HG03280 (cell line): ENCODE measurements at regions not wholly inside any gene's neighbourhood (a gene's known extent, or its start where the extent isn't known, plus 50 kb on each side); places are given as distances from the start of the nearest gene placed in this dataset.

Experiments
- ATAC-seq: cut with Tn5 transposase; IDR thresholded peaks from one replicate; pipeline ENCODE4 v1.9.1; 2021; ENCODE audit warnings: mild to moderate bottlenecking, moderate library complexity; ENCODE audit not compliant: unreplicated experiment

DNA sequence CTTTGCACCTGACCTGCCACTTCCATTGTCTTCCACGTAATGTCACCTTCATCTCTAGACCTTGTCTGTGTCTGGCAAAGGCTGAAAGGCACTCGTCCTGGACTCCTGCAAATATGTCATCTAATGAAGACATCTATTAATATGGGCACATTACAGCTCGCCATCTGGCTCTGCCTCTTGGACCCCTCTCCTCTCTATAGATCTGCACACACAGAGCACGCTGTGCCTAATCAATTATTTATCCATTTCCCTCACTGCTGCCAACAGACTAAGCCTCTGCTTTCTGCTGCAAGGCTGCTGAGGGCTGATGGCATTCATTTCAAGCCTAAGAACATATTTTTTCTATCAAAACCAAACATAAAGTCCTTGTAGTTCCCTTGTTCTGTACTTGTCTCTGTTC is 573.0 kb downstream of the TUSC7 start:
- ATAC-seq = no peak

DNA sequence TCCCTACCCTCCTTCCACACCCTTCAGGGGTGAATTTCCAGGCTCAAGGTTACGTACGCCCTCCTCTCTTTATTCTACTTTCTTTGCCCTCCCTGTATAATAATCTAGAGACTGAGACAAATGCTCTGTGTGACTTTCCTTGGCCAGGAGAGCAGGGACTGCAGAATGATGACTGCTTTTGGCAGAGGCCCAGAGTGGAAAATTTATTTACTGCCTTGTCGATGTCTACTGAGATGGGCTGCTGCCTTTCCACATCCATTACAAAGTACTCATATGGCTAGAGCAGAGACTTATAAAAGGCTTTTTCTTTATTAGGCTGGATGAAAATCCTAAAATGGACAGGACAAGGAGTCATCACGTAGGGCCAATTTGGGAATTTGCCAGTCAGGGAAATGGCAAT is 576.2 kb downstream of the TUSC7 start:
- no peak for ATAC-seq

DNA sequence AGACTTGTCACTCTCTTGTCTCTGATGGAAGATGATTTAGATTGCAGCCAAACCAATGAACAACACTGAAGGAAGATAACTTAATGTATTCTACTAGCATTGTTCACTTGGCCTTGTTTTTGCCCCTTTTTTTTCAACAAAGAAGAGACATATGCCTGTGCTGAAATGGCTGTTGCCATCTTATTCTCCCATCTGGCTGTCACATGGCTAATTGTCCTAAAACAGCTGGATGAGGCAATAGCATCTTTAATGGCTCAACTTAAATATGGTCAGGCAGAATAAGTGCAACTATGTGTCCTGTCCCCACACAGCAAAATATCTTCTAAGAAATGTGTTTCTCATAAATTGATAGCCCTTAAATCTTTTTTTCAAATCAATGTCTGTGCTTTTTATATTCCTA is 576.9 kb downstream of the TUSC7 start:
- ATAC-seq = no peak

DNA sequence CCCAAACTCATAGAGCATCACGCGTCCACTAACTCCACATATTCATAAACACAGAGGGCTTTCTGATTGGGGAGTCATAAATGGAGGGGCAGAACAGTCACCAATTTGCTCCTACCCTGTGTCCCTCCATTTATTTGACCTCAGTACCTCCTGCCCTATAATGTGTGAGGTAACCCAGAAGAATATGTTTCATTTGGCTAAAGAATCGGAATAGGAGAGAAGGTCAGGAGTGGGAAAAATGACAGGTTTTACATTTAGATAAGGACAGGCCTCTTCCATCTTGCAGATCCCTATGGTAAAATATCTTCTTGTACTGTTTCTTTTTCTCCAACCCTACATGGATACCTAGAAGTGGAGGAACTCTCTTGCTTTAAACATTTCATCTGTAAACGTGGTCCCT is 578.0 kb downstream of the TUSC7 start:
- ATAC-seq = no peak

DNA sequence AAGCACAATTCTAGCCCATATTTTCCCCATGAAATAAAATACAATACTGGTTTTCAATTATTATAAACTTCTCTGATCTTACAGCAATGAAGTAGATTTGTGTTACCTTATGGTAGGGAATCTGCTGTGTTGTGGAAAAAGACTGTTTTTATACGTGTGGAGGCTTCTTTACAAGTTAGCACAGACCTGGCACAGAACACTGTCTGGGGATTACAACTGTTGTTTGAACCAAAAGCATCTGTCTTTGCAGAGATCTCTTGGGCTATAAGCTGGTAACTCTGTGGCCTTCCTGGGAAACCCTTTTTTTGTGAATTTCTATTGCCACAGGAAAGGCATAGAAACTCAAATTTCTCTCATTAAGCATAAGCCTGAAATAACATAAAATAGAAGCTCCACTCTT is 581.9 kb downstream of the TUSC7 start:
- ATAC-seq = no peak

DNA sequence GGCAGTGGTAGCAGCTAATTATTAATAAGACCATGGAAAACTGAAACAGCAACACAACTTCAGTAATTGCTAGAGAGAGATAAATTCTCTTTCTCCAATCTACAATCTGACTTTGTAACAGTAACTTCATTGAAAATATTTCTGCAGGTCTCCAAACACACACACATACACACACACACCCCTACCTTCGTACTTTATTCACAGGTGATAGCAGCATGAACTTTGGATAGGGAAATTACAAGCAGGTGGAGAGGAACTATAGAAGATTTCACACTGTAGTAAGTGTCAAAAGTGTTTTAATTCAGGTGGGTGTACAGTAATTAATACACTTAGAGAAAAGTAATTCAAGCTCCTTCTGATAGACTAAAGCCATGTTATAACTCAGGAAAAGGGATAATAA is 587.5 kb downstream of the TUSC7 start:
- no peak for ATAC-seq

DNA sequence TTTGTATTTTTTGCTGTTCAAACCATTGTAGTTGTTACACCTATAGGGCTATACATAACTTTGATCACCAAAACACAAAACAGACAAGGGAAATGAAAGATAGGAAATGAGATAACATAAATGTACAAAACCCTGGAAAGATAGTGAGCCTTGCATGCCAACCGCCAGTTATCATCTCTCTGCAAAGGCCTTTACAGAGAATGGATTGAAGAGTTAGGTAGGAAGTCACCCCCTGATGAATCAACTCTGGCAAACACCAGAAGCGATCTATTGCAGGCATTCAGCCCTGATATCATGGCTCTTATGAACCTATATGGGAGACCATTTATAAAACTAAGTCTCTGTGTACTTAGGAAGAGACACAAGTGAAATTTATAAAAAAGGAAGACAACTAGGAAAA is 588.0 kb downstream of the TUSC7 start:
- no peak for ATAC-seq

DNA sequence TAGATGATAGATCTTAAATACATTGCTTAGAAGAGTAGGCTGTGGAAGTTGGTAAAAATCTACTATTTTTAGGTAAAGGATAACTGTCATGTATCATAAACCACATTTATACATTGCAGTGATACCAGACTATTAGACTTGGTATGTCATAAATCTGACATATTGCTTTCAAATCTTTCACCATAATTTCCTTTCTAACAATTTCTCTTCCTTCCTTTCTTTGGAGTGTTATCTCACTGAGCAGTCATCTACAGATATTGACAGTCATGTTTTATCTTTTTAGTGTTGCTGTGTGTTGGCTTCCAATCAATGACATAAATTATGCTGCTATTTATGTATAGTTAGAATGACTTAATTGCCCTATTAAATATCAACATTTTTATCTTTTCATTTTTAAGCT is 588.7 kb downstream of the TUSC7 start:
- no peak for ATAC-seq

DNA sequence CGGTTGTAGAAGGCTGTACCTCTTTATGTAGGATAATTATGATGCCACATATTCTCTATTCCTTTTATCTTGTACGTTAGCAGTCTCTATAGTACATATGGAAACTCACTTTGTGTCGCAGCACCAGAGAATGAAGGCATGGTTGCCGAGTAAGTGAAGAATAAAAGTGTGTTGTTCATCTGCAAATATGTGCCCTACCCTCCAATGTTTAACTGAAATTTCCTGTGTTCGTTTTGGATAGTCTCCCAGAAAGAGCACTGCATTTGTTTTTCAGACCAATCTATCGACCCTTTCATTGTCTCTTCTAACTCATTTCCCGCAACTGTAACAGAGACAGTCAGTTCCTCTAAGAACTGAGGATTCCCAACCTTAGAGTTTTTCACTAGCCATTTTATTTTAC is 592.8 kb downstream of the TUSC7 start:
- no peak for ATAC-seq

DNA sequence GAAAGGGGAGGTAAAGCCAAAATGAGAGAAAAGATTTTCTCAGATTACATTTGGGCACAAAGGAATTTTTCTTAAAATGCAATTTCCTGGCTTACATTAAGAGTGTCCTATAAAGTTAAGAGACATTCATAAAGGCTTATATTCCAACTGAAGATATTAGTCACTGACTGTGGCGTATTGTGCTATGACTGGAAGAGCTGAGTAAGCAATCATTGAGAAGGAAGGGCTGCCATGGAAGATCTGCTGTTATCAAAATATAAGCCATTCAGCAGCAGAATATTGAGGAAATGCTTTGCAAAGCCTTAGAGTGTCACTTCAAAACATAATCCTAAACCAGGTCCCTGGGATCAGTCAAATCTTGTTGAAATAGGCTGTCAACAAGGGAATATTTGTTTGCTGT is 593.9 kb downstream of the TUSC7 start:
- ATAC-seq = no peak

DNA sequence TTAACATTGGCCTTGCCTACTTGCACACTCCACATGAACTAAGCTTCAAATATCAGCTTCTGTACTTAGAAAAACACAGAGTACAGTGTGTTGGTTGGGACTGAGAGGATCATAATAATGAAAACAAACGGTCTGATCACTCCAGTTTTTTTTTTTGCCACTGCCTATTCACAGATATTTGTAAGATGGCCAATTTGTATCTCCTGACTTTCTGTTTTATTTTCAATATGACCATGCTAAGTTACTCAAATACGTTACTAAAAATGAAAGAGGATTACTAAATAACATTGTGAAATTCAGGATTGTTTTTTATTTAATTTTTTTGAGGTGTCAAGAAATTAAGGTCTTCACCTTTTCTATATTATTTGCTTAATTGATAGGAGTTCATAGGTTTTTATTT is 595.1 kb downstream of the TUSC7 start:
- no peak for ATAC-seq

DNA sequence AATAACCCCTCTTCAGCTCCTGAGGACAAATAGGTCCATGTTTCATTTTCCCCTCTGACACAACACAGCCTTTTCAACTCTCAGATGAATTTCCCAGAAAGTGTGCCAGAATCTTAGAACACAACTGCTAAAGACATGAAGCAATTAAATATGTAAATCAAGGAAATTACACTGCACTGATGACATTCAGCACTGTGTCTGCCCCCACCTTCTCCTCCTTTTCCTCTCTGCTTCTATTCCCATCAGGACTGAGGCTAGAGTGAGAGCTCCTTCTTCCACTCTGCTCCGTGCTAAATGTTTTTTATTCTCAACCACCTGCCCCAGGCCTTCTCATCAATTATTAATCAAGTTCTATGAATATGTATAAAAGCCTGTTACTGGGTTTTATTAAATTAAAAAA is 596.1 kb downstream of the TUSC7 start:
- ATAC-seq = no peak

DNA sequence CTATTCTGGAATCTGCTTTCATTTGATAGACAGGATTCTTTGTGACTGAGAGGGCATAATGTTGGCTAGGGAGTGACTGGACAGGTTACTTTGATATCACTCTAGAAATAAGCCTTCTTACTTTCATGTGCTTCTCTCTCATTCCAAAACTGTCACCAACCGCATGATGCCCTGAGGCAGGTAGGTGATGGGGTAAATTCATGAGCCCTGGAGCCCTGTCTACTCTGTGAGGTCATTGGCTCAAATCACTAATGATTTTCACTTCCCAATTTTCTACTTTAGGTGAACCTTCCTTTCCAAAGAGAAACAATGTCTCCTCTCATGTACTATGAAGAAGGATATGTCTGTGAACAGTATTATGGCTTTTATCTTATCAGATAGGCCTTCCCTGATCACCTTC is 596.7 kb downstream of the TUSC7 start:
- ATAC-seq = no peak

DNA sequence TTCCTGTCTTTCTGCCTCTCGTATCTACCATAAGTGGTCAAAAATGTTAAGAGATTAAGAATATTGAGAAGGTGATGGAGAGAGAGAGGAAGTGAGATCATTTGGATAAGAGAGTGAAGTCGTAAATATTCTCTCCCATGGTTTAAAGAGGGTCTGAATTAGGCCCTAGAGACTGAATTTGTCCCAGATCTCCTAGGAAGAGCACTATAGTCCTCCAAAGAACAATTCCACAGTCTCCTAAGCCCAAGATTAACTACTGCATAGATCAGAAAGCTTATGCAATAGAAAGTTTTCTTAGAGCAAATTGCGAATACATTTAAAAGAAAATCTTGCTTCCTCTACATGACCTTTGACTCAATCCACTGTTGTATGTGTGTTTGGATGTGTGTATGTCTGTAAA is 598.8 kb downstream of the TUSC7 start:
- no peak for ATAC-seq

DNA sequence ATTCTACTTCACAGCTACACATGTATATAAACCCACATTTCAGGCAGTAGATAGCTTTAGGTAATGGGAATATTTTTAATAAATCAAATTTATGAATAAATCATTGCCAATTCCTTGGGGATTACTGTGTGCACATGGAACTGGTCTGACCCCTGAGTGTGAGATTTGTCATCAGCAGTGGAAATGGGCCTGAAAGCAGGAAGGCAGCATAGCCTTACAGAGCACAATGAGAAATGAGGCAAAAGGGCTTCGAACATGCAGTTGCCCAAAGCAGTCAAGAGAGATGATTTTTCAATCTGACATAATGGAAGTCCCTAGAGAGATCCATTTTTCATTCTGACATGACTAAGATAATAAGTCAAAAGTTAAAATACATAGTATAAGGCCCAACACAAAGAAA is 599.2 kb downstream of the TUSC7 start:
- no peak for ATAC-seq

DNA sequence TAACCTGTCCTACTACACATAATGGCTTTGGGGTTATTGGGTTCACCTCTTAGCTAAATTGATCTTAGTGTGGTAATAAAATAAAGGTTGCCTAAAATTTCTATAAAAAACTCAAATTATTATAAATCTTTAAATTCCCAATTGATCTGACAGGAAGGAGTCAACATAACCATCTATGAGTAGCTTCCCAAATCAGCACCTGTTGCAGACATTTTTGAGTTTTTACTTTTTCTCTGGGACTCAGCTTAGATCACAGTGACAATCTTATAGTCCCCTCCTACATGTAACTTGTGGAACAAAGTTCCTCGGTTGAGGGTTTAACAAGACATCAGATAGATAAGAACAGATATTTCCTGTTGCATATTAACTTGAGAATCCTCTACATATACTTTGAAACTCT is 601.0 kb downstream of the TUSC7 start:
- no peak for ATAC-seq

DNA sequence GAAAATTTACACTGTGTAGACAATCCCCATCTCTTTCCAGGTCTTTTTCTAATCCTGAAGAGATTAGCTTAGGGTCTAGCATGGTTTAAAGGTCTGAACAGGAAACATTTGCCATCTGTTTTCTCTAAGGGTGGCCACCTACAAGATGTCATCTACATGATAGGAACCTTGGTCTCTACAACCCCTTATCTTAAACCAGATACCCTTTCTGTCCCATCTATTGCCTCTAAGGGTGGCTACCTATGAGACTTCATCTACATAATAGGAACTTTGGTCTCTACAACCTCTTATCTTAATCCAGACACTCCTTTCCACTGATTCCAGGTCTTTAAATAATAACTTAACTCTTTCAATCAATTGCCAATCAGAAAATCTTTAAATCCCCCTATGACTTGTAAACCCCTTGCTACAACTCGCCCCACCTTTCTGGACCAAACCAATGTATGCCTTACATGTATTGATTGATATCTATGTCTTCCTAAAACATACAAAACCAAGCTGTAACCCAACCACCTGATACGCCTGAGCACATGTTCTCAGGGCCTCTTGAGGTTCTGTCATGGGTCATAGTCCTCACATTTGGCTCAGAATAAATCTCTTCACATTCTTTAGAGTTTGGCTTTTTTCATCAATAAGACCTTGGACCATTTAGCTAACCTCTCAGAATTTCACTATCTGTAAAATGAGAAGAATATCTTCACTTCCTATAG is 605.0 kb downstream of the TUSC7 start:
- no peak for ATAC-seq

DNA sequence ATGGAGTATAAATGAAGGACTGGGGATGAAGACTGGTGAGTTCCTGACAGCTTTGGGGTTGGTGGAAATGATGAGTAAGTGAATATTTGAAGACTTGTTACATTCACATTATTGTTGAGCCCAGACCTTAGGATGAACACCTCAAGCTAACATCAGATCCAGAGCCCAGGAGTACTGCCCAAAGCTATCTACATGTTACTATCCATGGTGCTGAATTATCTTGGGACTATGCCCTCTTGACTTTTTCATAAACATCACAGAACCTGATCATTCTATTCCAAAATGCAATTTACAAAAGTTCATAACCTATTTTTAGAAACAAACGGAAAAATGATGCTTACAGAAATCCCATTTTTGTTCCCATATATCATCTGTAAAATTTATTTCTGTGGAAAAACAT is 613.3 kb downstream of the TUSC7 start:
- ATAC-seq = no peak

DNA sequence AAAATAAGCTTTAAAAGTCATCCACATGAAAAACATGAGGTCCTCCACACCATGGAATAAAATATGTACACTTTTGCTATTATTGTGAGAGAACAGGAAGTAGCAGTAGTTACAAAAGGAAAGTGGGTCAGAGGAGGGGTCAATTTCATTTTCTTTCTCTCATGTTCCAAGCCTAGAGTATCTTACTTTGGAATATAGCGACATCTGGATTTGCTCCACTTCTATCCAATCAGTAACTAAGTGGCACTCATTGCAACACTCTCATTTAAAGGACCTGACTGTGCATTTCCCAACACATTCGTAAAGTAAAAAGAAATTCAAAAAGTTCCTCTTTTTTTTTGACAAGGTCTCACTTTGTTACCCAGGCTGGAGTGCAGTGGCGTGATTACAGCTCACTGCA is 637.3 kb downstream of the TUSC7 start:
- no peak for ATAC-seq

DNA sequence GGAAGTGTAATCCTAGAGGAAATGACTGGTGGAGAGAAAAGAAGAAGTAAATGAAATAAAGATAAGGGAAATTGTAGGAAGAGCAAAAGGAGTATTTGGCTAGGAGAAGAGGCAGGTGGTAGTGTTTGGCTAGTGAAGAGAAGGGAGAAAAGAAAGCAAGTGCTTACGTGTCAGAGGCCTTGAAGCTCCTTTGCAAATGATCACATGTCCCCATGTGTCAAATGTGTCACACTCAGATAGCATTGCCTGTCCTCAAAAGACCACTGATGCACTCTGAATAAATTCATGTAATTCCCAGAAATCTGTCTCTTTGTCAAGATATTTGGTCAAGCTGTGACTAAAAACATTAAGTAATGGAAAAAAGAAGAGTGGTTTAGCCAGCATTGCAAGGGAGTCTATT is 639.3 kb downstream of the TUSC7 start:
- no peak for ATAC-seq

DNA sequence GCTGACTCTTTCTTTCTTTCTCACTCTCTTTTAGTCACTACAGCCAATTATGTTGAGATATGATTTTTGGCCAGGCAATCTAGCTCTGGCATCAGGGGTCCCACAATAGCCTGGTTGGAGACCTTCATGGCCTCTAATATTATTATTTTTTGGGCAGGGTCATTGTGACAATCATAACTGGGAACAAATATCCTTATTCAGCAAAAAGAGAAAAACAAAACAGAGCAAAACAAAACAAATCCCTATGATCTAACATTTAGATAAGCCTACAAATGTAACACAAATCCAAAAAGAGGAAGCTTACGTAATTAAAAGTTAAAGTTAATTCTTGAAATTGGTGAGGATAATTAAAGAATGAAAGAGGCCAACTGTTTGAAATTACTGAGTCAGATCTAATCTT is 640.0 kb downstream of the TUSC7 start:
- ATAC-seq = no peak

DNA sequence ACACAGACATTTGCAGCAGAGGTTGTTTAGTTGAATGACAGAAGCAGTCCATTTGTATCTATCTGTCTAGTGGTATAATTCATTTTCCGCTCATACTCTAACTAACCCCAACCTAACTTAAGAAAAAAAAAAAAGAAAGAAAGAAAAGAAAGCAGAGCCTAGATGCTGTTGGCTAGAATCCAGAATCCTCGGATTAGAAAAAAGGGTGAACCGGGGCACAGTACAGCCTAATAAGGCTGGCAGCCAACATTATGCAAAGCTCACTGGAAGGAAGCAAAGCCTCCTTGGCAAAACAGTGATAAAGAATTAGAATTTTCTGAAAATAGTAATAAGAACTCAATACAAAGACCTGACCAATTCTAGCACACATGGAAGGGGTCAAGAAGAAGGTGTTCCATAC is 640.8 kb downstream of the TUSC7 start:
- ATAC-seq = no peak

DNA sequence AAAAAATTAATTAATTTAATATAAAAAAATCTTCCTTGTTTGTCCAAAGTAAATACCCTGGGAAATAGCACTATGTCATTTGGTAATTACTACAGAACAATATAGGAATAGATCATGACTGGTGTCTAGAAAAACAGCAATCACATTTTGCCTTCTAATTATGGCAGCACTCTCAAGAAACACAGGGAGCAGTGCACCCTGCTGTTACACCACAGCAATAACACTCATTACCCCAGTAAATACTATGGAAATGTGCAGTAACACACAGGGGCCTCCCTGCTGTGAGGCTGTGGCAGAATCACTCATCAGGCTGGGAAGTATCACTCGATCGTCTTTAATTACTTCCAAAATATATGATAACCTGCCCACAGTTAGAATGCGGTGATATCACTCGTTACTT is 646.0 kb downstream of the TUSC7 start:
- no peak for ATAC-seq
